ENCODE measurements at regions not wholly inside any gene's neighbourhood (a gene's known extent, or its start where the extent isn't known, plus 50 kb on each side); places are given as distances from the start of the nearest gene placed in this dataset.

GRCh38 chr9:93875330-93875729 lies 79.8 kb downstream of the BARX1 start:
- DNase-seq, result no peak

- DNase-seq, result no peak
Observed at GRCh38 chr9:93874242-93874641, 80.9 kb downstream of the BARX1 start.

GRCh38 chr9:93871286-93871685 lies 83.9 kb downstream of the BARX1 start:
- no peak for DNase-seq

GRCh38 chr9:93869863-93870262 lies 85.3 kb downstream of the BARX1 start:
- no peak for DNase-seq

- no peak for DNase-seq
Observed at GRCh38 chr9:93869088-93869487, 86.1 kb downstream of the BARX1 start.

GRCh38 chr9:93865716-93866115 lies 89.4 kb downstream of the BARX1 start:
- DNase-seq, result no peak

- no peak for DNase-seq
Observed at GRCh38 chr9:93865245-93865644, 89.9 kb downstream of the BARX1 start.

- no peak for DNase-seq
Observed at GRCh38 chr9:93864840-93865239, 90.3 kb downstream of the BARX1 start.

GRCh38 chr9:93864032-93864431 lies 91.1 kb downstream of the BARX1 start:
- DNase-seq, result no peak

- DNase-seq, result no peak
Observed at GRCh38 chr9:93862877-93863545, 92.1 kb downstream of the BARX1 start.

- no peak for DNase-seq
Observed at GRCh38 chr9:93861736-93862358, 93.3 kb downstream of the BARX1 start.

GRCh38 chr9:93860694-93861658 lies 94.2 kb downstream of the BARX1 start:
- no peak for DNase-seq

GRCh38 chr9:93859431-93860215 lies 95.5 kb downstream of the BARX1 start:
- DNase-seq, result no peak

- no peak for DNase-seq
Observed at GRCh38 chr9:93857528-93857927, 97.6 kb downstream of the BARX1 start.

- no peak for DNase-seq
Observed at GRCh38 chr9:93852728-93853127, 102.4 kb downstream of the BARX1 start.

- no peak for DNase-seq
Observed at GRCh38 chr9:93846349-93846748, 108.8 kb downstream of the BARX1 start.

- DNase-seq, result no peak
Observed at GRCh38 chr9:93843396-93843795, 111.8 kb downstream of the BARX1 start.

GRCh38 chr9:93830606-93831005 lies 124.5 kb downstream of the BARX1 start:
- no peak for DNase-seq

GRCh38 chr9:93830012-93830596 lies 125.1 kb downstream of the BARX1 start:
- no peak for DNase-seq

GRCh38 chr9:93829271-93830011 lies 125.7 kb downstream of the BARX1 start:
- no peak for DNase-seq

GRCh38 chr9:93828331-93829097 lies 126.6 kb downstream of the BARX1 start:
- DNase-seq, result no peak

Data from NCI-H748 treated with DMSO at 0.1 percent for 48 hours (cell line).